ENCODE measurements at regions not wholly inside any gene's neighbourhood (a gene's known extent, or its start where the extent isn't known, plus 50 kb on each side); places are given as distances from the start of the nearest gene placed in this dataset.

GRCh38 chr19:30906871-30907270 lies 442.4 kb downstream of the TSHZ3 start:
- Histone ChIP-seq H3K27me3 (no peaks in the 10 kb centered on the region), H3K4me3 (no peak overlapping the region), H3K36me3 (no peaks in the 10 kb centered on the region), H3K9me3 (no peaks in the 10 kb centered on the region), H3K27ac (no peak overlapping the region), H3K4me1 (no peaks in the 10 kb centered on the region)
- intact Hi-C loops (cut with DNase I): no loop called here
- no peak for TF ChIP-seq CTCF (IDR thresholded peaks at IDR 0.05)
- no peak for DNase-seq (ENCODE audit: low spot score in 2 of 2)

- H3K4me3 ChIP-seq: no peak overlapping the region
- TF ChIP-seq CTCF (IDR thresholded peaks at IDR 0.05): no peak
- H3K4me1 ChIP-seq: no peaks in the 10 kb centered on the region
- no peaks in the 10 kb centered on the region for H3K27me3 ChIP-seq
- no peak for DNase-seq (ENCODE audit: low spot score in 2 of 2)
- no peaks in the 10 kb centered on the region for H3K9me3 ChIP-seq
- no peak overlapping the region for H3K27ac ChIP-seq
- intact Hi-C loops (cut with DNase I): no loop called here
- H3K36me3 ChIP-seq: no peaks in the 10 kb centered on the region
Measured at GRCh38 chr19:30900051-30900450, 449.2 kb downstream of the TSHZ3 start.

GRCh38 chr19:30898353-30899103 lies 450.7 kb downstream of the TSHZ3 start:
- no peak overlapping the region for H3K27ac ChIP-seq
- DNase-seq (ENCODE audit: low spot score in 2 of 2): no peak
- H3K4me3 ChIP-seq: no peak overlapping the region
- H3K27me3 ChIP-seq: no peaks in the 10 kb centered on the region
- intact Hi-C loops (cut with DNase I): no loop called here
- H3K9me3 ChIP-seq: no peaks in the 10 kb centered on the region
- H3K4me1 ChIP-seq: no peaks in the 10 kb centered on the region
- TF ChIP-seq CTCF (IDR thresholded peaks at IDR 0.05): no peak
- H3K36me3 ChIP-seq: no peaks in the 10 kb centered on the region

GRCh38 chr19:30897553-30897952 lies 451.7 kb downstream of the TSHZ3 start:
- intact Hi-C loops (cut with DNase I): no loop called here
- no peaks in the 10 kb centered on the region for H3K36me3 ChIP-seq

GRCh38 chr19:30897034-30897433 lies 452.2 kb downstream of the TSHZ3 start:
- Histone ChIP-seq H3K36me3 (no peaks in the 10 kb centered on the region), H3K27ac (no peak overlapping the region), H3K4me3 (no peak overlapping the region), H3K4me1 (no peaks in the 10 kb centered on the region), H3K27me3 (no peaks in the 10 kb centered on the region), H3K9me3 (no peaks in the 10 kb centered on the region)
- intact Hi-C loops (cut with DNase I): no loop called here
- TF ChIP-seq CTCF (IDR thresholded peaks at IDR 0.05): no peak
- DNase-seq (ENCODE audit: low spot score in 2 of 2): no peak

More at GRCh38 chr19:30897553-30897952, 451.7 kb downstream of the TSHZ3 start:
- no peak for TF ChIP-seq CTCF (IDR thresholded peaks at IDR 0.05)
- Histone ChIP-seq H3K9me3 (no peaks in the 10 kb centered on the region), H3K27me3 (no peaks in the 10 kb centered on the region), H3K27ac (no peak overlapping the region), H3K4me3 (no peak overlapping the region), H3K4me1 (no peaks in the 10 kb centered on the region)
- no peak for DNase-seq (ENCODE audit: low spot score in 2 of 2)

GRCh38 chr19:30896554-30896953 lies 452.7 kb downstream of the TSHZ3 start:
- DNase-seq (ENCODE audit: low spot score in 2 of 2): no peak
- no peak for TF ChIP-seq CTCF (IDR thresholded peaks at IDR 0.05)
- Histone ChIP-seq H3K9me3 (no peaks in the 10 kb centered on the region), H3K4me1 (no peaks in the 10 kb centered on the region), H3K27ac (no peak overlapping the region), H3K27me3 (no peaks in the 10 kb centered on the region), H3K4me3 (no peak overlapping the region), H3K36me3 (no peaks in the 10 kb centered on the region)
- intact Hi-C loops (cut with DNase I): no loop called here

Measured in ascending aorta (tissue), 2 donors.